PFSK-1 (cell line): ENCODE measurements at regions not wholly inside any gene's neighbourhood (a gene's known extent, or its start where the extent isn't known, plus 50 kb on each side); places are given as distances from the start of the nearest gene placed in this dataset.

Source experiments
- FOXP2 ChIP-seq: optimal IDR thresholded peaks from 2 replicates; pipeline ENCODE3; 2011; ENCODE audit warnings: borderline replicate concordance, control low read depth, inconsistent platforms; ENCODE audit not compliant: insufficient read depth; ENCODE audit errors: extremely low read length, extremely low read depth
- POLR2AphosphoS5 ChIP-seq: IDR thresholded peaks from 2 replicates; pipeline ENCODE4 v1.6.1; 2012; ENCODE audit warnings: low read depth, mild to moderate bottlenecking, control low read depth, low read length, moderate library complexity
- REST ChIP-seq, 2 experiments: IDR thresholded peaks; 2 replicates each; pipeline versions ENCODE4 v1.6.1 to v1.8.0; 2011 to 2012; ENCODE audit warnings: low read depth in 2 of 2, low read length in 2 of 2, control low read depth in 1 of 2, inconsistent platforms in 1 of 2, mild to moderate bottlenecking in 1 of 2, moderate library complexity in 1 of 2; ENCODE audit not compliant: insufficient read depth in 1 of 2
- SIN3A ChIP-seq: IDR thresholded peaks from 2 replicates; pipeline ENCODE4 v1.6.1; 2012; ENCODE audit warnings: mild to moderate bottlenecking, low read length, moderate library complexity, borderline replicate concordance; ENCODE audit not compliant: insufficient read depth
- TAF1 ChIP-seq: IDR thresholded peaks from 2 replicates; pipeline ENCODE4 v1.6.1; 2012; ENCODE audit warnings: low read length, control low read depth, borderline replicate concordance; ENCODE audit not compliant: insufficient read depth

- TF ChIP-seq POLR2AphosphoS5 (no peak), REST (IDR thresholded peaks at IDR 0.05; ENCODE audit: insufficient read depth in 1 of 2, low read depth in 2 of 2, low read length in 2 of 2) (no peak), FOXP2 (no peak), TAF1 (no peak), SIN3A (no peak)
These were observed 121.1 kb upstream of the RUNX1 start for GRCh38 chr21:35170244-35170643.

DNA sequence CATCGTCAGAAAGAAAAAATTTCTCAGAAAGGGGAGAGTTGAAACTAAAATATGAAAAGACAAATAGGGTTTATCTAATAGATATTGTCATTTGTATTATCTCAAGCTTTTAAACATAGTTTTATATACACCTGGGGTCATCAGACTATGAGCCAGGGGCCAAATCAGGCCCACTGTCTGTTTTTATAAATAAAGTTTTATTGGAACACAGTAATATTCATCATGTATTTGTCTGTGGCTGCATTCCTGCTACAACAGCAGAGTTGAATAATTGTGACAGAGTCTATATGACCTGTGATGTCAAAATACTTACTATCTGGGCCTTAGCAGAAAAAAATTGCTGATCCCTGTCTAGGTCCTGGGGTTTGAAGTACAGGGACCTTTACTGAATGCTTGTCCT lies 120.5 kb upstream of the RUNX1 start:
- no peak for TF ChIP-seq FOXP2
- TF ChIP-seq REST (IDR thresholded peaks at IDR 0.05; ENCODE audit: insufficient read depth in 1 of 2, low read depth in 2 of 2, low read length in 2 of 2) = no peak
- no peak for TF ChIP-seq POLR2AphosphoS5
- TF ChIP-seq TAF1 = no peak
- no peak for TF ChIP-seq SIN3A

- no peak for TF ChIP-seq SIN3A
- TF ChIP-seq TAF1 = no peak
- no peak for TF ChIP-seq FOXP2
- TF ChIP-seq POLR2AphosphoS5 = no peak
These were observed 119.6 kb upstream of the RUNX1 start for GRCh38 chr21:35168735-35169134.

DNA sequence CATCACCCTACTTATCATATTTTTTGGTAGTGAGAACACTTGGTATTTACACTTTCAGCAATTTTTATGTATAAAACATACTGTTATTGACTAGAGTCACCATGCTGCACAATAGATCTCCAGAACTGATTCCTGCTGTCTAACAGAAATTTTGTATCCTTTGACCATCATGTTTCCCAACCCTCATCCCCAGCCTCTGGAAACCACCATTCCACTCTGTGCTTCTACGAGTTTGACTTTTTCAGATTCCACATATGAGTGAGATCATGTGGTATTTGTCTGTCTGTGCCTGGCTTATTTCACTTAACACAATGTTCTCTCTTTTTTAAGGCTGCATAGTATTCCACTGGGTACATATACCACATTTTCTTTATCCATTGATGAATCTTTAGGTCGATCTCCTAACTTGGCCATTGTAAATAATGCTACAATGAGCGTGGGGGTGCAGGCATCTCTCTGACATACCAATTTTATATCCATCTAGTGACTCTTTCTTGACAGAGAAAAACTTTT lies 115.9 kb upstream of the RUNX1 start:
- TF ChIP-seq REST (IDR thresholded peaks at IDR 0.05; ENCODE audit: insufficient read depth in 1 of 2, low read depth in 2 of 2, low read length in 2 of 2) (no peak), POLR2AphosphoS5 (no peak), SIN3A (no peak), TAF1 (no peak), FOXP2 (no peak)

DNA sequence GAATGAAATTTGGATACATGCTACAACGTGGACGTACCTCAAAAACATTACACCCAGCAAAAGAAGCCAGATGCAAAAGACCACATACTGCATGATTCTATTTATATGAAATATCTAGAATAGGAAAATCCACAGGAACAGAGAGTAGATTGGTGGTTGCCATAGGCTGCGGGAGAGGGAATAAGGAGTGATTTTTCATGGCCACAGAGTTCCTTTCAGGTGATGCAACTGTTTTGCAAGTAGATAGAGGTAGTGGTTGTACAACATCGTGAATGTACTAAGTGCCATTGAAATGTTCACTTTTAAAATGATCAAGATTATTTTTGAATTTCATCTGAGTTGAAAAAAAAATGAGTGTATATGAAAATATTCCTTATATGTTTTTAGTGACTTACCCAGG lies 115.3 kb upstream of the RUNX1 start:
- TF ChIP-seq TAF1 = no peak

DNA sequence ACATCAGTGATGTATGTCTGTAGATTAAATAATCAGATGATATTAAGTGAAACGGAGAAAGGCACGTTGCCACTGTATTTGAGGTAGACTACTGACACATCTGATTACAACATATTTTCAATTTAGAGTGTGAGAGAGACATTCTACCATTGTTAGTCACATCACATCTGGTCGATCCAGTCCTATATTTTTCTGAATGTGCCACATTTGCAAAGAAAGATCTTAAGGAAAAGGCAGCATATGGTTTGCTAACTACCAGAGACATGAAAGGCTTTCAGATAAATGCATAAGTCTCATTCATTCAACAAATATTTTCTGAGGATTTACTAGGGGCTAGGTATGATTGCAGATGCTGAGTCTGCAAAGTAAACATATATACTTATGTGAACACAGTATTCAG lies 114.3 kb upstream of the RUNX1 start:
- TF ChIP-seq SIN3A (no peak), REST (IDR thresholded peaks at IDR 0.05; ENCODE audit: insufficient read depth in 1 of 2, low read depth in 2 of 2, low read length in 2 of 2) (no peak), FOXP2 (no peak), TAF1 (no peak), POLR2AphosphoS5 (no peak)
